ENCODE measurements at regions not wholly inside any gene's neighbourhood (a gene's known extent, or its start where the extent isn't known, plus 50 kb on each side); places are given as distances from the start of the nearest gene placed in this dataset.

- no peak for TF ChIP-seq EZH2phosphoT487 (IDR thresholded peaks at IDR 0.05; ENCODE audit: unreplicated experiment)
- no peak for TF ChIP-seq POLR2AphosphoS5 (IDR thresholded peaks at IDR 0.05; ENCODE audit: low read depth)
- TF ChIP-seq CTCF (conservative IDR thresholded peaks at IDR 0.05; ENCODE audit: low read depth in 2 of 2), result no peak
- TF ChIP-seq REST (IDR thresholded peaks at IDR 0.05; ENCODE audit: unreplicated experiment), result no peak
- TF ChIP-seq EZH2 (IDR thresholded peaks at IDR 0.05; ENCODE audit: low read depth, unreplicated experiment), result no peak
- no peak for TF ChIP-seq CREB1 (CRISPR knock-in tag; IDR thresholded peaks at IDR 0.05; ENCODE audit: low read depth)
- no peak for TF ChIP-seq ZNF462 (CRISPR knock-in tag; IDR thresholded peaks at IDR 0.05)
- no peak for TF ChIP-seq ZNF114 (CRISPR knock-in tag; IDR thresholded peaks at IDR 0.05)
- TF ChIP-seq ZNF331 (CRISPR knock-in tag; IDR thresholded peaks at IDR 0.05; ENCODE audit: low read depth), result no peak
- no peak for TF ChIP-seq JUNB (IDR thresholded peaks at IDR 0.05; ENCODE audit: unreplicated experiment)
- no peak for TF ChIP-seq ETS1 (IDR thresholded peaks at IDR 0.05)
- no peak for TF ChIP-seq NANOG (IDR thresholded peaks at IDR 0.05; ENCODE audit: borderline replicate concordance)
- TF ChIP-seq STAT1 (IDR thresholded peaks at IDR 0.05; ENCODE audit: unreplicated experiment), result no peak
Measured at GRCh38 chr14:87851190-87851589, 141.8 kb downstream of the GALC start.

Data from GM23338 (cell line).